Activated CD4-positive, alpha-beta T cell treated with anti-CD3 and anti-CD28 coated beads for 4 hours (primary cell): ENCODE measurements at regions not wholly inside any gene's neighbourhood (a gene's known extent, or its start where the extent isn't known, plus 50 kb on each side); places are given as distances from the start of the nearest gene placed in this dataset.
"Not testable (repeated sequence)": the region's sequence is repeated elsewhere in the genome, so short reads cannot be mapped to it uniquely, and the experiment has no call there.

ENCODE experiments used
- DNase-seq, 2 donors: peaks; one replicate each; pipeline ENCODE4 v3.0.0-alpha.2; 2020

GRCh38 chr2:7094231-7094741 lies 177.1 kb downstream of the RNF144A start:
- no peak for DNase-seq

- DNase-seq = no peak
These were observed 179.6 kb downstream of the RNF144A start for GRCh38 chr2:7096726-7097352.

- DNase-seq = peak; percentile 56 to 72
These were observed 180.2 kb downstream of the RNF144A start for GRCh38 chr2:7097353-7097895.

DNA sequence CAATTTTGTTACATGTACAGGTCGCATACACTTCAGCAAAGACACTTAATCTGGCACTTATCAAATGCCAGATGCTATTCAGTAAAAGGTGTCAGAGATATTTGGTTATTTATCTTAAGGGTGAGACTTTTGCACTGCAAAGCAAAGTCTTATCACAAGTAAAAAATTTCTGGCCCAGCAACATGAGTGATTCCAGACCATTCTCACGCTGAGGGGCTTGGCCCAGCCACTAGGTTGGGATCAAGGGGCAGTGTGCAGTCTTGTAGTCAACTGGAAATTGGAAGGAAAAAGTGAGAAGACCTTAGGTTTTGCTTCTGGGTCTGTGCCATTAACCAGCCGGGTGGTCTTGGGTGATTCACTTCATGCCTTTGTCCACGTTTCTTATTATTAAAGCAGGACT lies 181.6 kb downstream of the RNF144A start:
- DNase-seq = no peak

DNA sequence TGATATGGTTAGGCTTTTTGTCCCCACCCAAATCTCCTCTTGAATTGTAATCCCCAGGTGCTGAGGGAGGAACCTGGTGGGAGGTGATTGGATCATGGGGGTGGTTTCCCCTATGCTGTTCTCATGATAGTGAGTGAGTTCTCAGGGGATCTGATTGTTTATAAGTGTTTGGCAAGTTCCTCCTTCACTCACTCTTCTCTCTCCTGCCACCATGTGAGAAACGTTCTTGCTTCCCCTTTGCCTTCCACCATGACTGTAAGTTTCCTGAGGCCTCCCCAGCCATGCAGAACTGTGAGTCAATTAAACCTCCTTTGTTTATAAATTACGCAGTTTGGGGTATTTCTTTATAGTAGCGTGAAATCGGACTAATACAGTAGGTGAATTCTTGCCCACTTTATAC lies 182.5 kb downstream of the RNF144A start:
- DNase-seq = not testable (repeated sequence)

DNA sequence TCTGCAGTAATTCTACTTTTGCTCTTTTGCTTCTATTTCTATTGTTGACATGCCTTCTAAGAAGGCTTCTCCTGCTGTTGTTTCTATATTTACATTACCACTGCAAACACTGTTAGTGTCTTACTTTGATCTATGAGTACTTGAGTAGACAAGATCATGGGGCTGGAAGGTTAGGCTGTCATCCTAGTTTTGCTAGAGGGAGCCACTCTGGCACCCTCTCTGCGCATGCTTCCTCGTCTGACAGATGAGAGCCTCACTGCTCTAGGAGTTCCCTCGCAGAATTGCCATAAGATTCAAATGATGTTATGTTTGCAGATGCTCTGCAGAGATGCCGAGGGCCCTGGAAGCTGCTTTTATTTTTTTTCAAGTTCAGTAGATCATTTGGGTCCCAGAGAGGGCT lies 185.6 kb downstream of the RNF144A start:
- DNase-seq = no peak

DNA sequence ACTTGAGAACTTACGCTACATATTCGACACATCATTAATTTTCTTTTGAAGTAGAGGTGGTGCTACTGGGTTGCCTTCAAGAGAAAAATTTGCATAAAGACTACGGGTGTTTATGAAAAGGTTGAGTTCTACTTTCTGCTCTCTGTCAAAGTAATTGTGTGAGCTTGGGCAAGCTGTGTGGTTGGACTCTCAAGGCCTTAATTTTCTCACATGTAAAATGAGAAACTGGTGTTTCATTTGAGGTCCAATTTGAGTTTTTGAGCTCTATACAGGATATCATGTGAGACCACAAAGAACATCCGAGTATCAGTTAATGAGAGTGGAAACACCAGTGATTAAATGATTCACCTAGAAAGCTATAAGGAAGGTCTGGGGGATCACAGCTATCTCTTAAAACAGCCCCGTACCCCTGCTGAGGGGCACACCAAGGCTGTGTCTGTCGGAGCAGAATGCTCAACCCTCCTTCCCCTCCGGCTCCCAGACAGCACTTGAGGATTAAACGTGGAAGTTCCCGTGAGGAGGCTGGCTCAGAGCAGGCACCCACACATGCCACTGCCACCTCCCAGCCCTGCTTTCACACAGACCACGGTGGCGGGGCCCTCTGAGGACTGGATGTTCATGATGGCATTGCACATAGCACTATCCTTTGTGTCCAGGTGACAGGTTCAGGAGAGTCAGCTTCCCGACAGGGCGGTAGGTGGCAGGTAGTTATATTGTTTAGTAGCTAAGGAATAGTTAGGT lies 191.8 kb downstream of the RNF144A start:
- no peak for DNase-seq

- DNase-seq = no peak
These were observed 192.3 kb downstream of the RNF144A start for GRCh38 chr2:7109533-7109885.

GRCh38 chr2:7111626-7112025 lies 194.4 kb downstream of the RNF144A start:
- no peak for DNase-seq

- DNase-seq = no peak
These were observed 198.2 kb downstream of the RNF144A start for GRCh38 chr2:7115364-7115763.

- DNase-seq = no peak
These were observed 198.7 kb downstream of the RNF144A start for GRCh38 chr2:7115906-7116305.

GRCh38 chr2:7116511-7116910 lies 199.3 kb downstream of the RNF144A start:
- no peak for DNase-seq

DNA sequence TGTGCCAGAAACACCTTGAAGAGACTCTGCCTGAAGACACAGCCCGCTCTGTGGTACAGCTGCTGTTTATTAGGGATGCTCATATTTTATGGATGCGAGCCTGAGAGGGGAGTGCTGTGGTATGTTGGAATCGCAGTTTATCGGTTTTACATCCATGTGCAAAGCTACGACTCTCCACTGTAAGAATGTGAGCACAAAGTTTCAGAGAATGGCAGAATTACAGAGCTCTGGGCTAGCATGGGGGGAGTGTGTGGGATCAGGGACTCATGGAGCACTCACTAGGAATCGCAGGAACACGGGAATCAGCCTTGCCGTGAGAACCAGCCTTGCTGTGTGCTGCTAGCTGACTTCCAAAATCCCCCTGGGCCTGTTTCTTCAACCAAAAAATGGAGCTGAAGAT lies 199.9 kb downstream of the RNF144A start:
- no peak for DNase-seq

DNA sequence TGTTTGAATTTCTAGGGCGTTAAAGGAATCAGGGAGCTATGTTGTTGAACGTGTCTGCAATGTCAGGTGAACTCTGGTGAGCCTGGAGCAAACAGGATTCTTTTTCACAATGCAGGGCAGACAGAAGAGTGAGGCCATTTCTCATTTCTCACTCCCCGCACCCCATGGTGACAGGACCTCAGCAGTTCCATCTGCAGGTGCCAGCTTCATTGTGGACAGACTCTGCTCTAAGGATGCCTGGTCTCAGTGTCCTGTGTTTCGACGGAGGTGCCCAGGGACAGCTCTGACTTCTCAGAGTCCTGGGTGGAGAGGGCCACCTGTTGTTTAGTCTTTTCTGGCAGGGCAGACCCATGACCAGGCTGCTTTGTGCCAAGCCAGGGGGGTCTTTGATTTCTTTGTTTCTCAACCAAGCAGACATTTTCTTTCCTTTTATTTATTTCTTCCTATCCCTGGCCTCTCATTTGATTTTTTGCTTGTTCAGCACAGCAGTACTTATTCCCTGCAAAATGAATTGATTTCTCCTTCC lies 201.5 kb downstream of the RNF144A start:
- no peak for DNase-seq

GRCh38 chr2:7119132-7119835 lies 202.1 kb downstream of the RNF144A start:
- DNase-seq = no peak

DNA sequence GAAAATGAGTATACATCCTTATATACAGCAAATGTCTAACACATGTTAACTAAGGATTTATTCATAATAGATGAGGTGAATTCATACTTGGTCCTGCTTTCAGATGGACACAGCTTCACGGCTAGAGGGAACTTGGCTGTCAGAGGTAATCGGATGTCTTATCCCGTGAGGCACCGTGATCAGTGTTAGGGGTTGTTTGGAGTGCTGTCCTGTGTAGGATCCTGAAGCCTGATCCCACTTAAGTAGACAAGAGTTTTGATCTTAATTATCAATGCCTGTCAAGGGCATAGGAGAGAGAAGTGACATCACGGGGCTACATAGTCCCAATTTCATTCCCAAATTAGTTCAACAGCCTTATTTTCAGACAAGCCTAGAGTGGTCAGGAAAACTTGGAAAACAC lies 204.6 kb downstream of the RNF144A start:
- no peak for DNase-seq

DNA sequence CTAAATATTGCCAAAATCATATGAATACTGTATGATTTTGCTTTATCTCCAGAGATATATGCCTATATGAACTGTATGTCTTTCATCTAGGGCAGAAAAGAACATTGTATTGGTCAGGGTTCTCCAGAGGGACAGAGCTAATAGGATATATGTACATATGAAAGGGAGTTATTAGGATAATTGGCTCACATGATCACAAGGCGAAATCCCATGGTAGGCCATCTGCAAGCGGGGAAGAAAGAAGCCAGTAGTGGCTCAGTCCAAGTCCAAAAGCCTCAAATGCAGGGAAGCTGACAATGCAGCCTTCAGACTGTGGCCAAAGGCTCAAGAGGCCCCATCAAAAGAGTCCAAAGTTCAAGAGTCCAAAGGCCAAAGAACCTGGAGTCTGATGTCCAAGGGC lies 209.9 kb downstream of the RNF144A start:
- DNase-seq = no peak

DNA sequence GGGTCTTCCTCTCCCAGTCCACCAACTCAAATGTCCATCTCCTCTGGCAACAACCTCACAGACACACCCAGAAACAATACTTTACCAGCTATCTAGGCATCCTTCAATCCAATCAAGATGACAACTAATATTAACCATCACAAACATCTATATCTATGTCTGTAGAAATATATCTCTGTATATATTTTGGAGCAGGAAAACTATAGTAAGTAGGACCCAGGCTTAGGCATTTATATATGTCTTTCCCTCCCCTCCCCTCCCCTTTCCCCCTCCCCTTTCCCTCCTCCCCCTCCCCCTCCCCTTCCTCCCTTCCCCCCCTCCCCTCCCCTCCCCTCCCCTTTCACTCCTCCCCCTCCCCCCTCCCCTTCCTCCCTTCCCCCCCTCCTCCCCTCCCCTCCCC lies 210.5 kb downstream of the RNF144A start:
- DNase-seq = no peak

DNA sequence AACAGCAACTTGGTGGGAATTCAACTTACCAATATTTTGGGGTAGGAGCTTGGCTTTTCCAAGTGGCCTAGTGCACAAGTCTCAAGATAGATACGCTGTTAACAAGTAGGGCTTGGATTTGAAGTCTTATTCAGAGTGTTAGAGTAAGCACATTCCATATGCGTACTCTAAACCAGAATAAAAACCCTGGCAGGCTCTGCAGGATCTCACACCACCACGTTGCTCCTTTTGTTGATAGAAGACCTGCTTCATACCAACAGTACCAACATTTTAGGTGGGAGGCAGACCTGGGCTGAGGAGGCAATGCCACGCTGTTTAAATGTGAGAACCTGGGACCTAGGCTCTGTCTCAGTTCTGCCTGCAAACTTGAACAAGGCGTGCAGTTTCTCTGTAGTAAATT lies 214.0 kb downstream of the RNF144A start:
- DNase-seq = no peak

DNA sequence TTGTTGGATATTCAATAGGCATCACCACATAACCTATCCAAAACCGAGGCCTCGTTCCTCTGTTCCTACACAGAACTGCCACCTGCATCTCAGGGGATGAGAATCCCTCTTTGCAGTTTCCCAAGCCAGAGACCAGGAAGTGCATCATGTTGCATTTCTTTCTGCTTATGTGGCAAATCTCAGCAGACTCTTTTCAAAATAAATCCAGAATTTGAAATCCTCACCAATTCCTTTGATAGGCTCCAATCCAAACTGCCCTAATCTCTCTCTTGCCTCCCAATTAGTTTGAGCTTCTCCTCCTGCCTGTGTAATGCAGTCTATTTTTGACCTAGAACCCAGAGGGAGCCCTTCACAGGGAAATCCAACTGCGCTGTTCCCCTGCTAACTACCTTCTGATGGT lies 215.5 kb downstream of the RNF144A start:
- no peak for DNase-seq

DNA sequence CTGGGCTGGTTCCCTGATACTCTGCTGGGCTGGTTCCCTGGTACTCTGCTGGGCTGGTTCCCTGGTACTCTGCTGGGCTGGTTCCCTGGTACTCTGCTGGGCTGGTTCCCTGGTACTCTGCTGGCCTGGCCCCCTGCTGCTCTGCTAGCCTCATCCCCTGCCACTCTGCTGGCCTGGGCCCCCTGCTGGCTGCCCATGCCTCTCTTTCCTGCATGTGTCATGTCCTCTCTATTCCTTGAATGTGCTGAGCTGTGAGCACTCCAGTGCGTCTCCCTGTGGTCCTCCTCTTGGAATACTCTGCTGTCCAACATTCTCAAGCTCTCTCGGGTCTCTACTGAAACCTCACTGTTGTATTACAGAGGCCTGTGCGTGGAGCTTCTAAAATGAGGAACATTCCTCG lies 216.3 kb downstream of the RNF144A start:
- no peak for DNase-seq

DNA sequence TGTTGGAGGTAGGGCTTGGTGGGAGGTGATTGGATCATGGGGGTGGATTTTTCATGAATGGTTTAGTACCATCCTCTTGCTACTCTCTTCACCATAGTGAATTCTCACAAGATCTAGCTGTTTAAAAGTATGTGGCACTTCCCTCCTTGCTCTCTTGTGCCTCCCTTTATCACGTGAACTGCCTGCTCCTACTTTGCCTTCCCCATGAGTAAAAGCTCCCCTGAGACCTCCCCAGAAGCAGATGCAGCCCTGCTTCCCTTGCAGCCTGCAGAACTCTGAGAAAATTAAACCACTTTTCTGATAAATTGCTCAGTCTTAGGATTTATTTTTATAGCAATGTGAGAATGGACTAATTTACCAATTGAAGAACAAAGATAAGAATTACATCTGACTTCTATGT lies 223.1 kb downstream of the RNF144A start:
- no peak for DNase-seq

- DNase-seq = no peak
These were observed 228.5 kb downstream of the RNF144A start for GRCh38 chr2:7145707-7146106.

DNA sequence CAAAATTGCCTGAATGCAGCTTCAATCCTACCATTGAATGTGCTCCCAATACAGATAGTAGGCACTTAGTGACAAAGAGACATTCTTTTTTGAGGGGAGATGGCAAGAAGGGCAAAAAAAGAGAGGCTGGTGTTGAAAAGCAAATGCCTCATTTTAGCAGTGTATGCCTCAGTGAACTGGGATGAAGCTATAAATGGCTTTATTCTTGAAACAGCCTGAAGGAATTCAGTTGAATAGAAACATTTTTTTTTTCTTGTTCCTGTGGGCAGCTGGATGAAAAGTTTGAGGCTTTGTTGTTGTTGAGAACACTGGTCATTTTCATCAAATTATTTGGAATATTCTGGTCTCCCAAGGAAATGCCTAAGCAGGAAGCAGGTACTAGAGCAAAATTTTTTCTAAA lies 228.9 kb downstream of the RNF144A start:
- no peak for DNase-seq
